NCI-H1417 (cell line): ENCODE measurements at regions not wholly inside any gene's neighbourhood (a gene's known extent, or its start where the extent isn't known, plus 50 kb on each side); places are given as distances from the start of the nearest gene placed in this dataset.

Source experiments
- DNase-seq, 3 experiments: peaks; one replicate each; lab custom pipeline; 2025; lab: John Stamatoyannopoulos, UW

- no peak for DNase-seq
These were observed 180.1 kb upstream of the PRMT6 start for GRCh38 chr1:106876384-106876783.

- peak in 1 of 3 experiments; percentile 5 for DNase-seq
These were observed 176.9 kb upstream of the PRMT6 start for GRCh38 chr1:106879538-106879937.

- no peak for DNase-seq
These were observed 176.2 kb upstream of the PRMT6 start for GRCh38 chr1:106880226-106880625.

- no peak for DNase-seq
These were observed 173.3 kb upstream of the PRMT6 start for GRCh38 chr1:106883208-106883607.

- no peak for DNase-seq
These were observed 167.4 kb upstream of the PRMT6 start for GRCh38 chr1:106889059-106889458.

GRCh38 chr1:106889583-106889982, 166.9 kb upstream of the PRMT6 start:
- DNase-seq: no peak

- DNase-seq: no peak
These were observed 158.5 kb upstream of the PRMT6 start for GRCh38 chr1:106897976-106898375.

GRCh38 chr1:106899644-106900043, 156.8 kb upstream of the PRMT6 start:
- DNase-seq: no peak

GRCh38 chr1:106907795-106908194, 148.7 kb upstream of the PRMT6 start:
- no peak for DNase-seq

GRCh38 chr1:106908689-106909088, 147.8 kb upstream of the PRMT6 start:
- DNase-seq: no peak

GRCh38 chr1:106910798-106911197, 145.7 kb upstream of the PRMT6 start:
- DNase-seq: no peak

- no peak for DNase-seq
These were observed 144.3 kb upstream of the PRMT6 start for GRCh38 chr1:106912131-106912530.

GRCh38 chr1:106921186-106921585, 135.3 kb upstream of the PRMT6 start:
- no peak for DNase-seq

- DNase-seq: no peak
These were observed 132.1 kb upstream of the PRMT6 start for GRCh38 chr1:106924360-106924759.

- no peak for DNase-seq
These were observed 130.7 kb upstream of the PRMT6 start for GRCh38 chr1:106925750-106926149.

- DNase-seq: no peak
These were observed 129.5 kb upstream of the PRMT6 start for GRCh38 chr1:106926803-106927582.

GRCh38 chr1:106937104-106937503, 119.4 kb upstream of the PRMT6 start:
- no peak for DNase-seq

- DNase-seq: no peak
These were observed 111.8 kb upstream of the PRMT6 start for GRCh38 chr1:106944721-106945120.

GRCh38 chr1:106952776-106953175, 103.7 kb upstream of the PRMT6 start:
- no peak for DNase-seq

- no peak for DNase-seq
These were observed 101.7 kb upstream of the PRMT6 start for GRCh38 chr1:106954661-106955229.

- DNase-seq: no peak
These were observed 99.8 kb upstream of the PRMT6 start for GRCh38 chr1:106956721-106957120.

- no peak for DNase-seq
These were observed 98.7 kb upstream of the PRMT6 start for GRCh38 chr1:106957795-106958194.

GRCh38 chr1:106960412-106960811, 96.1 kb upstream of the PRMT6 start:
- DNase-seq: no peak

GRCh38 chr1:106961646-106962045, 94.8 kb upstream of the PRMT6 start:
- no peak for DNase-seq
